Activated B cell treated with CpG ODN at 0.5 μM for 24 hours (primary cell): ENCODE measurements at regions not wholly inside any gene's neighbourhood (a gene's known extent, or its start where the extent isn't known, plus 50 kb on each side); places are given as distances from the start of the nearest gene placed in this dataset.

Experiments
- ATAC-seq: fragments of 200-7000 bp; cut with Tn5 transposase; one replicate; pipeline ENCODE4 v1.10.0; 2021; ENCODE audit warnings: low read depth, mild to moderate bottlenecking, moderate library complexity
- CTCF ChIA-PET: fragments of 350-600 bp; sonication (Branson Sonifier 250); formaldehyde crosslinking; loops from one replicate; lab custom pipeline; 2021; ENCODE audit warnings: antibody characterized with exemption; lab: Charles Lee
- POLR2A ChIA-PET: fragments of 350-600 bp; sonication (Branson Sonifier 250); formaldehyde crosslinking; loops from one replicate; lab custom pipeline; 2021; ENCODE audit warnings: antibody characterized with exemption; lab: Charles Lee
- DNase-seq: peaks from one replicate; pipeline ENCODE4 v3.0.0; 2022
- H3K27ac Mint-ChIP-seq: one replicate; pipeline ENCODE4 v1.8.0; 2020; ENCODE audit warnings: mixed read lengths
- H3K27me3 Mint-ChIP-seq: one replicate; pipeline ENCODE4 v1.8.0; 2021; ENCODE audit warnings: mixed read lengths
- H3K36me3 Mint-ChIP-seq: one replicate; pipeline ENCODE4 v1.8.0; 2021; ENCODE audit warnings: low read depth, mixed read lengths
- H3K4me1 Mint-ChIP-seq: one replicate; pipeline ENCODE4 v1.8.0; 2021; ENCODE audit warnings: mixed read lengths
- H3K4me3 Mint-ChIP-seq: one replicate; pipeline ENCODE4 v1.8.0; 2020; ENCODE audit warnings: mild to moderate bottlenecking, mixed read lengths
- H3K9me3 Mint-ChIP-seq: one replicate; pipeline ENCODE4 v1.8.0; 2020; ENCODE audit warnings: mixed read lengths
- intact Hi-C: fragments of 100-400 bp; cut with micrococcal nuclease; formaldehyde crosslinking; loops from one replicate; pipeline ENCODE4 v1.15.1; 2024
- TF ChIP-seq, protein P1 (sequence below): fragments of 200-600 bp; IDR thresholded peaks from one replicate; pipeline ENCODE4 v1.8.0; 2022; ENCODE audit warnings: antibody characterized with exemption, mild to moderate bottlenecking

DNA sequence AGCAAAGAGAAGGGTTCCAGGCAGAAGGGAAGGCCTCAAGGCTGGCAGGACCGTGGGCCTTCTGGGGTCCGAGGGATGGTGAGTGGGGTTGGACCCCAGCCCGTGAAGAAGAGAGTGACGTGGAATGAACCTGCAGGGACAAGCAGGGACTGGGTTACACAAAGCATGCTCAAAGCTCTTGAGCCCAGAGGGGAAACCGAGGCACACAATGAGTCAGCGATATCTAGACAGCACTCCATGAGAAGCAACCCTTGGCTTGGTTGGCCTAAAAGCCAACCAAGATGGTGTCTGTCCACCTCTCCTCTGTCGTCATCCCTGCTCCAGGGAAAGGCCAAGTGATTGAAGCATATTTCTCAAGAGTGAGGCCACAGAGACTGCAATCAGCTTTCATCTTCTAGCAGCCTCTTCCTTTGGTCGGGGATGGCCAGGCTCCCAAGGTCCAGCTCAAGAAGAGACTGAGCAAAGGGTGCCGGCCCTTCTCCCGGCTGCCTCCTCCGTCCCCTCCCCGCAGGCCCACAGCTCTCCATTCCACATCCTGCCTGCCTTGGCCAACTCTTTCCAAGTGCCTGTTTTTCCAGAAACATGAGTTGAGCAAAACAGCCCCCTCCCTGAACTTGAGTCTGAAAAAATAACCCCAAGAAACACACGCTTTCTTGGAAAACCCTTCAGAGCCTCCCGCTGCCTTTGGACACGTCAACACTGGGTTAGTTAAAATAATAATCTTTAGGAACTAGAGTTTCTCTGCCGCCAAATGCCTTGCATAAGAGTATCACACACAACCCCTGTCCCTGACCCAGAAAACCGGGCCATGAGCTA is 556.6 kb downstream of the MIAT start:
- peaks cover 15% of the 10 kb centered on the region for H3K27me3 Mint-ChIP-seq
- no peaks in the 10 kb centered on the region for H3K36me3 Mint-ChIP-seq
- TF ChIP-seq, protein P1, sequence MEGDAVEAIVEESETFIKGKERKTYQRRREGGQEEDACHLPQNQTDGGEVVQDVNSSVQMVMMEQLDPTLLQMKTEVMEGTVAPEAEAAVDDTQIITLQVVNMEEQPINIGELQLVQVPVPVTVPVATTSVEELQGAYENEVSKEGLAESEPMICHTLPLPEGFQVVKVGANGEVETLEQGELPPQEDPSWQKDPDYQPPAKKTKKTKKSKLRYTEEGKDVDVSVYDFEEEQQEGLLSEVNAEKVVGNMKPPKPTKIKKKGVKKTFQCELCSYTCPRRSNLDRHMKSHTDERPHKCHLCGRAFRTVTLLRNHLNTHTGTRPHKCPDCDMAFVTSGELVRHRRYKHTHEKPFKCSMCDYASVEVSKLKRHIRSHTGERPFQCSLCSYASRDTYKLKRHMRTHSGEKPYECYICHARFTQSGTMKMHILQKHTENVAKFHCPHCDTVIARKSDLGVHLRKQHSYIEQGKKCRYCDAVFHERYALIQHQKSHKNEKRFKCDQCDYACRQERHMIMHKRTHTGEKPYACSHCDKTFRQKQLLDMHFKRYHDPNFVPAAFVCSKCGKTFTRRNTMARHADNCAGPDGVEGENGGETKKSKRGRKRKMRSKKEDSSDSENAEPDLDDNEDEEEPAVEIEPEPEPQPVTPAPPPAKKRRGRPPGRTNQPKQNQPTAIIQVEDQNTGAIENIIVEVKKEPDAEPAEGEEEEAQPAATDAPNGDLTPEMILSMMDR = no peak
- H3K27ac Mint-ChIP-seq = no peak overlapping the region
- H3K4me3 Mint-ChIP-seq = no peak overlapping the region
- intact Hi-C loops = no loop called here
- H3K4me1 Mint-ChIP-seq = no peaks in the 10 kb centered on the region
- ChIA-PET CTCF (no interaction called here), POLR2A (no interaction called here)
- ATAC-seq (no peak), DNase-seq (no peak)
- no peaks in the 10 kb centered on the region for H3K9me3 Mint-ChIP-seq

DNA sequence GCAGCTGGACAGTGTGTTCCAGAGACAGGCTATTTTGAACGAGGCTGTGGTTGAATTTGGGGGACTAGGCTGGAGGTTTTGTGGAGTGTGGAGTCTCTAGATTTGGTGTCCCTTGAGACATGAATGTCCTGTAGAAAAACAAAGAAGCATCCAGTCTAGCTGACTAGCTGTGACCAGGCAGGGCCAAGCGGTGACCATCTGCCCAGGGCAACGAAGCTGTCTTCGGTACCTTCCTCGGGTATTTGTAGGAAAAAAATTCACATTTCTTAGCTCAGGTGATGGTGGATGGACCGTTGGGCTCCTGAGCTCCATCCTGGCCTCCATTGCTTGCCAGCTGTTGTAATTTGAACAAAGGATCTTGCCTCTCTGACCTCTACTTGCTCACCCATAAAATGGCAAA is 557.3 kb downstream of the MIAT start:
- Mint-ChIP-seq H3K4me1 (no peaks in the 10 kb centered on the region), H3K27me3 (peaks cover 16% of the 10 kb centered on the region), H3K36me3 (no peaks in the 10 kb centered on the region), H3K27ac (no peak overlapping the region), H3K9me3 (no peaks in the 10 kb centered on the region), H3K4me3 (no peak overlapping the region)
- DNase-seq = no peak
- intact Hi-C loops = no loop called here
- TF ChIP-seq, protein P1 = no peak
- POLR2A ChIA-PET = no interaction called here
- no peak for ATAC-seq
- CTCF ChIA-PET = no interaction called here

DNA sequence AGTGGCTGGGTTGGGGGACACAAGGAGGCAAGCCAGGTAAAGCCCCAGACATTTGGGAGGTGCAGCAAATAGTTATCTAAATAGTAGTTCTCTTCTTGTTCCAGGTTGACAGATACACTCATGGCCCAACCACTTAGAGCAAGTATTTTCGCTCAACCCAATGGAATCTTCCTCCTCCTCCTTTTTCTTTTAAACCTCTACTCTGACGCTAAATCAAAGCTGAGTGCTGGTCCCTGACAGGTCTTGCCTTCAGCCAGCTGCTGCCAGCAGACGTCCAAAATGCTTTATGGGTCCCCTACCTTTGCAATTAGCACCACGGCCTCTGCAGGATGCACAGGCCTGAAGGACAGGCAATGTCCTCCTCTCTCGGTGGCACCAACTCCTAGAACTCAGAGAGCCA is 558.5 kb downstream of the MIAT start:
- H3K9me3 Mint-ChIP-seq = no peaks in the 10 kb centered on the region
- H3K4me3 Mint-ChIP-seq = no peak overlapping the region
- DNase-seq = no peak
- H3K36me3 Mint-ChIP-seq = no peaks in the 10 kb centered on the region
- no peaks in the 10 kb centered on the region for H3K4me1 Mint-ChIP-seq
- TF ChIP-seq, protein P1 = no peak
- H3K27ac Mint-ChIP-seq = no peak overlapping the region
- ChIA-PET POLR2A (no interaction called here), CTCF (no interaction called here)
- H3K27me3 Mint-ChIP-seq = peaks cover 16% of the 10 kb centered on the region
- intact Hi-C loops = no loop called here
- ATAC-seq = no peak

DNA sequence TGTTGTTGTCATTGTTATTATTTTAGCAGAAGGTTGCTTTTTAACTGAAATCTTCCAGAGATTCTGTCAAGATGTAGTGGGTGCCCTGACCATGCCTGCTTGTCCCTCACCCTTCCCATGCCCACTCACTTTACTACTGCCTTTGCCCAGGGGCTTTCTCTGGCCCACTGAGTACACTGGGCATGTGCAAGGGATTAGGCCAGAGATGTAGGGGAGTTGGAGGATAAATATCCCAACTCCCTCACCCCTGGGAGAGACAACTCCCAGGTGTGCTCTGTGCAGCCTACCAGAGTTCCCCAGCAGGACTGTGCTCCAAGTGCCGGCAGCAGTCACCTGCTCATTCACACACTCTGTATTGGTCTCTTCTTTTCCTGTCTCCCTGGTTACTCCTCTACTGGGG is 559.1 kb downstream of the MIAT start:
- ATAC-seq (no peak), DNase-seq (no peak)
- Mint-ChIP-seq H3K27me3 (peaks cover 16% of the 10 kb centered on the region), H3K4me3 (no peak overlapping the region), H3K27ac (no peak overlapping the region), H3K9me3 (no peaks in the 10 kb centered on the region), H3K36me3 (no peaks in the 10 kb centered on the region), H3K4me1 (no peaks in the 10 kb centered on the region)
- intact Hi-C loops = no loop called here
- ChIA-PET POLR2A (no interaction called here), CTCF (no interaction called here)
- TF ChIP-seq, protein P1 = no peak

DNA sequence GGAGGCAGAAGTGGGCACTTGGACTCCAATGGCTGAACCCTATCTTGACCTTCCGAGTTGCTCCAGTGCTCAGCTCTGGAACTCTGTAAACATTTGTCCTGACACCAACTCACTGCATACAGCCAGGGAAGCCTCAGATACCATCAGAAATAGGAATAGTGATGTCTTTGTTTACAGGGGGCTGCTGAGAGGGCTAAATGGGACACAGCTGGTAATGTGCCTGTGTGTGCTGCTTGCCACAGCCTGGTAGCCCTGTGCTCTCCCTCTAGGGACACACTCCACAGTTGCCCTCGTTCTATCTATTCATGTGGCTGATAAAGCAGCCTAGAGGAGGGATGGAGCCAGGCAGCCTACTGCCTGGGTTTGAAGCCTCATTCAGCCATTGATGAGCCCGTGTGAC is 559.8 kb downstream of the MIAT start:
- Mint-ChIP-seq H3K36me3 (no peaks in the 10 kb centered on the region), H3K27ac (no peak overlapping the region), H3K27me3 (peaks cover 16% of the 10 kb centered on the region), H3K4me3 (no peak overlapping the region), H3K9me3 (no peaks in the 10 kb centered on the region), H3K4me1 (no peaks in the 10 kb centered on the region)
- no peak for DNase-seq
- TF ChIP-seq, protein P1 = no peak
- ChIA-PET POLR2A (no interaction called here), CTCF (no interaction called here)
- no peak for ATAC-seq
- intact Hi-C loops = no loop called here
